ENCODE measurements at regions not wholly inside any gene's neighbourhood (a gene's known extent, or its start where the extent isn't known, plus 50 kb on each side); places are given as distances from the start of the nearest gene placed in this dataset.

DNA sequence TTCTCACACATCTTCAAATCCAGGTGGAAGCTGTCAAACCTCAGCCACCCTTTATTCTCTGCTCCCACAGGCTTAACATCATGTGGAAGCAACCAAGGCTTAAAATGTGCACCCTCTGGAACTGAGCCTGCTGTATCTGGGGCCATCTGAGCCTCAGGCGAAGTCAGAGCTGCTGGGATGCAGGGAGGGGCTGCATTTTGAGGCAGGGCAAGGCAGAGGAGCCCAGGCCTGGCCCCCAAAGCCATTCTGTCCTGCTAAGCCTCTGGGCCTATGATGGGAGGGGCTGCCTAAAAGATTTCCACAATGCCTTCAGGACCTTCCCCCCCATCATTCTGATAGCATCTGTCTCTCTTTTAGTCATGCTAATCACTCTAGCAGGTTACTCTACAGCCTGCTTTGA is 51.7 kb upstream of the COBL start:
- no peak for DNase-seq (ENCODE audit: low spot score)

DNA sequence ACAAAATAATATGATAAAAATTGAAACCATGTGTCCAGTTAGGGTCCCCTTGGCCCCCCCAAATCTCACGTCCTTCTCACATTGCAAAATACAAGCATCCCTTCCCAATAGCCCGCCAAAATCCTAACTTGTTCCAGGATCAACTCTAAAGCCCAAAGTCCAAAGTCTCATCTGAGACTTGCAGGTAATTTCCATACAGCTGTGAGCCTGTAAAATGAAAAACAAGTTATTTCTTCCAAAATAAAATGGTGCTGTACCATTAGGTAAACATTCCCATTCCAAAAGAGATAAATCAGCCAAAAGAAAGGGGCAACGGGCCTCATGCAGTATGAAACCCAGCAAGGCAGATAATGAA is 51.0 kb upstream of the COBL start:
- no peak for DNase-seq (ENCODE audit: low spot score)

DNA sequence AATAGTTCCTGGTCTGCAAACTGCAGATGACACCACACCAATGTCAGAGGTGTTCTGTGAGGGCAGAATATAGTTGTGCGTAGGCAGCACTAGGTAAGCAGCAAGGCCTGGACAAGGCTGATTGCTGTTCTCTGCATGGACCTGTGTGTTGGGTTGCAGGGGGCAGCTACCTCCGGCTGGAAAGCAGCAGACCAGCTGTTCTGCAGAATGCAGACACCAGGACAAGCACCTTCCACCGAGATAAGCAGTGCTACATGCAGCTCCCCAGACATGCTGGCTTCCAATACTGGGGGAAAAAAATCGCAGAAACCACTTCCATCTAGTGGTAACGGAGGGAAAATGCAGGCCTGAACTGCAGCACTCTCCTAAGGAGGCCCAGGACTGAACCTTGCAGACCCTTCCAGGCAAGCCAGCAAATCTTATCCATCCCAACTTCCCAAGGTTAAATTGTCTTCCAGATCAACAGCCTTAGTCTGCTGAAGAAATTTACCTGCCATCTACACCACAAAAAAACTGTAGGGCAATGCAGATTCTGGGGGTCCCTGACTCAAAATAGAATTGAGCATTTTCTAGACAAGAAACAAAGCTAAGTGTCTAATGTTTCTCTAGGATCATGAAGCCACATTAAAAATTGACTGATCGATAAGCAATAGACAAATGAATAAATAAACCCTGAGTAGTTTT is 50.5 kb upstream of the COBL start:
- peak; percentile 84 for DNase-seq (ENCODE audit: low spot score)

Measured in D341Med (cell line).